ENCODE measurements at regions not wholly inside any gene's neighbourhood (a gene's known extent, or its start where the extent isn't known, plus 50 kb on each side); places are given as distances from the start of the nearest gene placed in this dataset.

- in situ Hi-C loops (cut with HindIII; ENCODE audit: low pct_unique_long_range_greater_than_20kb, low sequenced_read_pairs), result no loop called here
- no peak for DNase-seq (ENCODE audit: low read depth)
Measured at GRCh38 chr1:2908561-2908960, 107.1 kb upstream of the TTC34 start.

GRCh38 chr1:2909797-2910196 lies 108.3 kb upstream of the TTC34 start:
- in situ Hi-C loops (cut with HindIII; ENCODE audit: low pct_unique_long_range_greater_than_20kb, low sequenced_read_pairs), result no loop called here
- DNase-seq (ENCODE audit: low read depth), result no peak

GRCh38 chr1:2910211-2910610 lies 108.7 kb upstream of the TTC34 start:
- in situ Hi-C loops (cut with HindIII; ENCODE audit: low pct_unique_long_range_greater_than_20kb, low sequenced_read_pairs), result no loop called here

GRCh38 chr1:2911421-2912178 lies 109.7 kb upstream of the ACTRT2 start:
- DNase-seq (ENCODE audit: low read depth), result no peak
- in situ Hi-C loops (cut with HindIII; ENCODE audit: low pct_unique_long_range_greater_than_20kb, low sequenced_read_pairs), result no loop called here

More at GRCh38 chr1:2910211-2910610, 108.7 kb upstream of the TTC34 start:
- no peak for DNase-seq (ENCODE audit: low read depth)

- DNase-seq (ENCODE audit: low read depth), result no peak
- in situ Hi-C loops (cut with HindIII; ENCODE audit: low pct_unique_long_range_greater_than_20kb, low sequenced_read_pairs), result no loop called here
Measured at GRCh38 chr1:2912424-2913061, 108.7 kb upstream of the ACTRT2 start.

GRCh38 chr1:2913091-2913490 lies 108.2 kb upstream of the ACTRT2 start:
- in situ Hi-C loops (cut with HindIII; ENCODE audit: low pct_unique_long_range_greater_than_20kb, low sequenced_read_pairs), result no loop called here
- no peak for DNase-seq (ENCODE audit: low read depth)

GRCh38 chr1:2914702-2915101 lies 106.6 kb upstream of the ACTRT2 start:
- in situ Hi-C loops (cut with HindIII; ENCODE audit: low pct_unique_long_range_greater_than_20kb, low sequenced_read_pairs), result no loop called here

GRCh38 chr1:2916153-2916552 lies 105.1 kb upstream of the ACTRT2 start:
- no peak for DNase-seq (ENCODE audit: low read depth)
- in situ Hi-C loops (cut with HindIII; ENCODE audit: low pct_unique_long_range_greater_than_20kb, low sequenced_read_pairs), result no loop called here

More at GRCh38 chr1:2914702-2915101, 106.6 kb upstream of the ACTRT2 start:
- no peak for DNase-seq (ENCODE audit: low read depth)

- in situ Hi-C loops (cut with HindIII; ENCODE audit: low pct_unique_long_range_greater_than_20kb, low sequenced_read_pairs), result no loop called here
- no peak for DNase-seq (ENCODE audit: low read depth)
Measured at GRCh38 chr1:2916706-2917105, 104.6 kb upstream of the ACTRT2 start.

- DNase-seq (ENCODE audit: low read depth), result no peak
- in situ Hi-C loops (cut with HindIII; ENCODE audit: low pct_unique_long_range_greater_than_20kb, low sequenced_read_pairs), result no loop called here
Measured at GRCh38 chr1:2917284-2917683, 104.0 kb upstream of the ACTRT2 start.

GRCh38 chr1:2918441-2918840 lies 102.8 kb upstream of the ACTRT2 start:
- DNase-seq (ENCODE audit: low read depth), result no peak
- in situ Hi-C loops (cut with HindIII; ENCODE audit: low pct_unique_long_range_greater_than_20kb, low sequenced_read_pairs), result no loop called here

- no peak for DNase-seq (ENCODE audit: low read depth)
- in situ Hi-C loops (cut with HindIII; ENCODE audit: low pct_unique_long_range_greater_than_20kb, low sequenced_read_pairs), result no loop called here
Measured at GRCh38 chr1:2919841-2920240, 101.4 kb upstream of the ACTRT2 start.

GRCh38 chr1:2920421-2921015 lies 100.7 kb upstream of the ACTRT2 start:
- no peak for DNase-seq (ENCODE audit: low read depth)
- in situ Hi-C loops (cut with HindIII; ENCODE audit: low pct_unique_long_range_greater_than_20kb, low sequenced_read_pairs), result no loop called here

GRCh38 chr1:2921970-2922686 lies 99.1 kb upstream of the ACTRT2 start:
- DNase-seq (ENCODE audit: low read depth), result peak; percentile 10
- in situ Hi-C loops (cut with HindIII; ENCODE audit: low pct_unique_long_range_greater_than_20kb, low sequenced_read_pairs), result no loop called here

- no peak for DNase-seq (ENCODE audit: low read depth)
- in situ Hi-C loops (cut with HindIII; ENCODE audit: low pct_unique_long_range_greater_than_20kb, low sequenced_read_pairs), result no loop called here
Measured at GRCh38 chr1:2923351-2923750, 97.9 kb upstream of the ACTRT2 start.

- in situ Hi-C loops (cut with HindIII; ENCODE audit: low pct_unique_long_range_greater_than_20kb, low sequenced_read_pairs), result no loop called here
- no peak for DNase-seq (ENCODE audit: low read depth)
Measured at GRCh38 chr1:2925291-2925690, 96.0 kb upstream of the ACTRT2 start.

GRCh38 chr1:2925918-2926317 lies 95.3 kb upstream of the ACTRT2 start:
- in situ Hi-C loops (cut with HindIII; ENCODE audit: low pct_unique_long_range_greater_than_20kb, low sequenced_read_pairs), result no loop called here
- DNase-seq (ENCODE audit: low read depth), result no peak

- no peak for DNase-seq (ENCODE audit: low read depth)
- in situ Hi-C loops (cut with HindIII; ENCODE audit: low pct_unique_long_range_greater_than_20kb, low sequenced_read_pairs), result no loop called here
Measured at GRCh38 chr1:2926447-2927055, 94.7 kb upstream of the ACTRT2 start.
